Keratinocyte (primary cell): ENCODE measurements at regions not wholly inside any gene's neighbourhood (a gene's known extent, or its start where the extent isn't known, plus 50 kb on each side); places are given as distances from the start of the nearest gene placed in this dataset.
A peak's percentile ranks its signal among the peaks of the same experiment; 100 is the strongest.

Experiments used
- DNase-seq: peaks from one replicate; pipeline ENCODE4 v3.0.0-alpha.2; 2011; ENCODE audit warnings: low read depth, missing footprints, low spot score
- FAIRE-seq: peaks from 2 replicates; lab custom pipeline; 2011; peaks lifted over from hg19 to GRCh38; lab: Jason Lieb, UNC
- H2AFZ ChIP-seq: 2 replicates; pipeline ENCODE4 v1.6.0; 2012; ENCODE audit warnings: low read length, control low read depth, inconsistent platforms; ENCODE audit not compliant: control insufficient read depth
- H3K27ac ChIP-seq: 2 replicates; pipeline ENCODE4 v1.5.1; 2011; ENCODE audit warnings: low read length; ENCODE audit not compliant: control insufficient read depth, insufficient read depth
- H3K27me3 ChIP-seq: 3 replicates; pipeline ENCODE4 v1.6.0; 2011; ENCODE audit warnings: low read length; ENCODE audit not compliant: control insufficient read depth, insufficient read depth; ENCODE audit errors: extremely low read depth
- H3K36me3 ChIP-seq, 2 experiments: 2 replicates in 1 of 2; 3 replicates in 1 of 2; pipeline ENCODE4 v1.5.1; 2011; ENCODE audit warnings: low read length in 2 of 2, mild to moderate bottlenecking in 1 of 2; ENCODE audit not compliant: control insufficient read depth in 2 of 2, insufficient read depth in 2 of 2; ENCODE audit errors: extremely low read depth in 1 of 2
- H3K4me1 ChIP-seq: 3 replicates; pipeline ENCODE4 v1.5.1; 2011; ENCODE audit warnings: low read length; ENCODE audit not compliant: control insufficient read depth, insufficient read depth; ENCODE audit errors: extremely low read depth
- H3K4me2 ChIP-seq: 3 replicates; pipeline ENCODE4 v1.6.0; 2011; ENCODE audit warnings: low read depth, low read length; ENCODE audit not compliant: control insufficient read depth, insufficient read depth; ENCODE audit errors: extremely low read depth
- H3K4me3 ChIP-seq, 3 experiments: fragments of 200-600 bp in 1 of 3; sonication (generic) in 1 of 3; 2 replicates in 2 of 3; 3 replicates in 1 of 3; pipeline ENCODE4 v1.5.1; 2011 to 2016; ENCODE audit warnings: low read length in 3 of 3, mild to moderate bottlenecking in 3 of 3, control low read depth in 2 of 3, inconsistent platforms in 1 of 3, low read depth in 1 of 3, mixed read lengths in 1 of 3, mixed run types in 1 of 3, moderate library complexity in 1 of 3; ENCODE audit not compliant: control insufficient read depth in 2 of 3, insufficient read depth in 2 of 3; ENCODE audit errors: extremely low read depth in 1 of 3
- H3K79me2 ChIP-seq: 2 replicates; pipeline ENCODE4 v1.6.0; 2012; ENCODE audit warnings: low read length; ENCODE audit not compliant: control insufficient read depth, insufficient read depth
- H3K9ac ChIP-seq: 3 replicates; pipeline ENCODE4 v1.6.0; 2011; ENCODE audit warnings: low read length; ENCODE audit not compliant: control insufficient read depth, insufficient read depth; ENCODE audit errors: extremely low read depth
- H3K9me1 ChIP-seq: 3 replicates; pipeline ENCODE4 v1.6.0; 2011; ENCODE audit warnings: low read length; ENCODE audit not compliant: control insufficient read depth, insufficient read depth; ENCODE audit errors: extremely low read depth
- H3K9me3 ChIP-seq: 2 replicates; pipeline ENCODE4 v1.5.1; 2012; ENCODE audit warnings: low read depth, low read length; ENCODE audit not compliant: control insufficient read depth
- H4K20me1 ChIP-seq: 3 replicates; pipeline ENCODE4 v1.6.0; 2011; ENCODE audit warnings: low read length; ENCODE audit not compliant: control insufficient read depth, insufficient read depth; ENCODE audit errors: extremely low read depth
- CTCF ChIP-seq, 3 experiments: IDR thresholded peaks in 1 of 3; conservative IDR thresholded peaks in 1 of 3; optimal IDR thresholded peaks in 1 of 3; 2 replicates in 2 of 3; 3 replicates in 1 of 3; pipeline versions ENCODE3 to v1.5.1; 2011; ENCODE audit warnings: low read length in 3 of 3, mild to moderate bottlenecking in 3 of 3, moderate library complexity in 2 of 3, control low read depth in 1 of 3, inconsistent platforms in 1 of 3; ENCODE audit not compliant: insufficient read depth in 2 of 3; ENCODE audit errors: extremely low read depth in 1 of 3
- EZH2 ChIP-seq: IDR thresholded peaks from one replicate; pipeline ENCODE4 v1.6.1; 2012; ENCODE audit warnings: inconsistent platforms, mild to moderate bottlenecking, low read length, moderate library complexity
- dilution Hi-C: fragments of 300-500 bp; cut with MboI; formaldehyde crosslinking; loops from one replicate; pipeline ENCODE4 v1.7.0; 2020; ENCODE audit warnings: low sequenced_read_pairs; ENCODE audit not compliant: extremely low pct_ligation_motif_present

- Histone ChIP-seq H4K20me1 (no peaks in the 10 kb centered on the region), H3K4me3 (no peak overlapping the region), H3K4me2 (no peak overlapping the region), H3K9ac (no peak overlapping the region), H3K79me2 (no peaks in the 10 kb centered on the region), H3K9me3 (no peaks in the 10 kb centered on the region), H3K27me3 (no peaks in the 10 kb centered on the region), H3K27ac (no peak overlapping the region), H2AFZ (no peak overlapping the region), H3K36me3 (no peaks in the 10 kb centered on the region), H3K9me1 (no peaks in the 10 kb centered on the region), H3K4me1 (no peaks in the 10 kb centered on the region)
- no peak for FAIRE-seq
- TF ChIP-seq EZH2 (no peak), CTCF (optimal IDR thresholded peaks at IDR 0.05 in 1 of 3, IDR thresholded peaks at IDR 0.05 in 1 of 3, conservative IDR thresholded peaks at IDR 0.05 in 1 of 3; ENCODE audit: extremely low read depth in 1 of 3, insufficient read depth in 2 of 3, low read length in 3 of 3) (no peak)
- DNase-seq: no peak
- dilution Hi-C loops: no loop called here
These were observed 78.7 kb downstream of the CRYGS start for GRCh38 chr3:186465508-186465907.

GRCh38 chr3:186464424-186465093 is 79.6 kb downstream of the CRYGS start:
- dilution Hi-C loops: no loop called here
- Histone ChIP-seq H3K9me3 (no peaks in the 10 kb centered on the region), H4K20me1 (no peaks in the 10 kb centered on the region), H3K4me3 (no peak overlapping the region), H2AFZ (no peak overlapping the region), H3K79me2 (no peaks in the 10 kb centered on the region), H3K27me3 (no peaks in the 10 kb centered on the region), H3K4me1 (no peaks in the 10 kb centered on the region), H3K9me1 (no peaks in the 10 kb centered on the region), H3K27ac (no peak overlapping the region), H3K36me3 (no peaks in the 10 kb centered on the region), H3K9ac (no peak overlapping the region), H3K4me2 (no peak overlapping the region)
- TF ChIP-seq EZH2 (no peak), CTCF (optimal IDR thresholded peaks at IDR 0.05 in 1 of 3, IDR thresholded peaks at IDR 0.05 in 1 of 3, conservative IDR thresholded peaks at IDR 0.05 in 1 of 3; ENCODE audit: extremely low read depth in 1 of 3, insufficient read depth in 2 of 3, low read length in 3 of 3) (peak in 1 of 3 experiments; percentile 24)
- FAIRE-seq (no peak), DNase-seq (no peak)
